ENCODE measurements at regions not wholly inside any gene's neighbourhood (a gene's known extent, or its start where the extent isn't known, plus 50 kb on each side); places are given as distances from the start of the nearest gene placed in this dataset.
A peak's percentile ranks its signal among the peaks of the same experiment; 100 is the strongest.
"Not testable (repeated sequence)": the region's sequence is repeated elsewhere in the genome, so short reads cannot be mapped to it uniquely, and the experiment has no call there.

- DNase-seq (ENCODE audit: low read depth in 2 of 2), result no peak
Measured at GRCh38 chr3:182626484-182627467, 166.5 kb upstream of the ATP11B start.

- DNase-seq (ENCODE audit: low read depth in 2 of 2), result no peak
Measured at GRCh38 chr3:182628531-182628930, 164.8 kb upstream of the ATP11B start.

- no peak for DNase-seq (ENCODE audit: low read depth in 2 of 2)
Measured at GRCh38 chr3:182629521-182629920, 163.8 kb upstream of the ATP11B start.

- no peak for DNase-seq (ENCODE audit: low read depth in 2 of 2)
Measured at GRCh38 chr3:182631183-182632076, 161.9 kb upstream of the ATP11B start.

- no peak for DNase-seq (ENCODE audit: low read depth in 2 of 2)
Measured at GRCh38 chr3:182632077-182632393, 161.3 kb upstream of the ATP11B start.

- DNase-seq (ENCODE audit: low read depth in 2 of 2), result no peak
Measured at GRCh38 chr3:182633186-182633585, 160.1 kb upstream of the ATP11B start.

- DNase-seq (ENCODE audit: low read depth in 2 of 2), result no peak
Measured at GRCh38 chr3:182636646-182637045, 156.7 kb upstream of the ATP11B start.

- no peak for DNase-seq (ENCODE audit: low read depth in 2 of 2)
Measured at GRCh38 chr3:182637350-182638110, 155.8 kb upstream of the ATP11B start.

GRCh38 chr3:182644013-182644412 is 149.3 kb upstream of the ATP11B start:
- no peak for DNase-seq (ENCODE audit: low read depth in 2 of 2)

- DNase-seq (ENCODE audit: low read depth in 2 of 2), result no peak
Measured at GRCh38 chr3:182644790-182645433, 148.4 kb upstream of the ATP11B start.

- no peak for DNase-seq (ENCODE audit: low read depth in 2 of 2)
Measured at GRCh38 chr3:182650568-182651128, 142.7 kb upstream of the ATP11B start.

- DNase-seq (ENCODE audit: low read depth in 2 of 2), result no peak
Measured at GRCh38 chr3:182651461-182651860, 141.8 kb upstream of the ATP11B start.

GRCh38 chr3:182653065-182653464 is 140.2 kb upstream of the ATP11B start:
- not testable (repeated sequence) for DNase-seq (ENCODE audit: low read depth in 2 of 2)

GRCh38 chr3:182668541-182668940 is 124.8 kb upstream of the ATP11B start:
- DNase-seq (ENCODE audit: low read depth in 2 of 2), result no peak

- DNase-seq (ENCODE audit: low read depth in 2 of 2), result no peak
Measured at GRCh38 chr3:182668974-182669373, 124.3 kb upstream of the ATP11B start.

GRCh38 chr3:182671541-182671940 is 121.8 kb upstream of the ATP11B start:
- DNase-seq (ENCODE audit: low read depth in 2 of 2), result no peak

GRCh38 chr3:182671942-182672341 is 121.4 kb upstream of the ATP11B start:
- no peak for DNase-seq (ENCODE audit: low read depth in 2 of 2)

- no peak for DNase-seq (ENCODE audit: low read depth in 2 of 2)
Measured at GRCh38 chr3:182673336-182673735, 120.0 kb upstream of the ATP11B start.

GRCh38 chr3:182682263-182683241 is 110.8 kb upstream of the ATP11B start:
- DNase-seq (ENCODE audit: low read depth in 2 of 2), result peak; percentile 20 to 29

GRCh38 chr3:182683453-182683852 is 109.9 kb upstream of the ATP11B start:
- peak; percentile 14 to 30 for DNase-seq (ENCODE audit: low read depth in 2 of 2)
